ENCODE measurements at regions not wholly inside any gene's neighbourhood (a gene's known extent, or its start where the extent isn't known, plus 50 kb on each side); places are given as distances from the start of the nearest gene placed in this dataset.

- ChIA-PET POLR2A (no interaction called here), CTCF (no interaction called here)
- no peak overlapping the region for H3K4me3 ChIP-seq (ENCODE audit: low read depth, low read length)
- TF ChIP-seq CTCF (IDR thresholded peaks at IDR 0.05; ENCODE audit: insufficient read depth, low read length, missing control alignments) = no peak
- no peak for DNase-seq (ENCODE audit: low read depth, low spot score)
These were observed 455.4 kb downstream of the EBF1 start for GRCh38 chr5:158644301-158644700.

GRCh38 chr5:158643840-158644239 is 455.9 kb downstream of the EBF1 start:
- no peak overlapping the region for H3K4me3 ChIP-seq (ENCODE audit: low read depth, low read length)
- ChIA-PET POLR2A (no interaction called here), CTCF (no interaction called here)
- no peak for DNase-seq (ENCODE audit: low read depth, low spot score)
- no peak for TF ChIP-seq CTCF (IDR thresholded peaks at IDR 0.05; ENCODE audit: insufficient read depth, low read length, missing control alignments)

- DNase-seq (ENCODE audit: low read depth, low spot score) = no peak
- no peak overlapping the region for H3K4me3 ChIP-seq (ENCODE audit: low read depth, low read length)
- no peak for TF ChIP-seq CTCF (IDR thresholded peaks at IDR 0.05; ENCODE audit: insufficient read depth, low read length, missing control alignments)
- POLR2A ChIA-PET = no interaction called here
- CTCF ChIA-PET = no interaction called here
These were observed 456.8 kb downstream of the EBF1 start for GRCh38 chr5:158642879-158643278.

- TF ChIP-seq CTCF (IDR thresholded peaks at IDR 0.05; ENCODE audit: insufficient read depth, low read length, missing control alignments) = no peak
- CTCF ChIA-PET = no interaction called here
- POLR2A ChIA-PET = no interaction called here
These were observed 458.7 kb downstream of the EBF1 start for GRCh38 chr5:158641016-158641415.

DNA sequence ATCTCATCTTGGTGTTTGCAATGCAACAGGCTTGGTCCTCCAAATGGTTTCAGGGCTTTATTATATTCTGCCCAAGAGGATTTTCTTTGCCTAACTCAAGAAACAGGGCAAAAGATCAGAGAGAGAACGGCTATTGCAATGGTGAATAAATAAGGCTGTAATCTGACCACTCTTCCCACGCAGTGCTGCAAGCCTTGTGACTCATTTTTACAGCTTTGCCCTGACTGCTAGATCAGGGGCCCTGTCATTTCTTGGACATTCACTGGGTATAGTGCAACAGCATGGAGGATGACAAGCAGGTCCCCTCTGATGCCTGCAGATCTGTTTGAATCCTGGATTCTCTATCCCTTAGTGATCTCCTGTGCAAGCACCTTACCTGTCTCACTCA is 459.1 kb downstream of the EBF1 start:
- DNase-seq (ENCODE audit: low read depth, low spot score) = no peak
- ChIA-PET CTCF (no interaction called here), POLR2A (no interaction called here)
- H3K4me3 ChIP-seq (ENCODE audit: low read depth, low read length) = no peak overlapping the region
- no peak for TF ChIP-seq CTCF (IDR thresholded peaks at IDR 0.05; ENCODE audit: insufficient read depth, low read length, missing control alignments)

More at GRCh38 chr5:158641016-158641415, 458.7 kb downstream of the EBF1 start:
- H3K4me3 ChIP-seq (ENCODE audit: low read depth, low read length) = no peak overlapping the region
- DNase-seq (ENCODE audit: low read depth, low spot score) = no peak

DNA sequence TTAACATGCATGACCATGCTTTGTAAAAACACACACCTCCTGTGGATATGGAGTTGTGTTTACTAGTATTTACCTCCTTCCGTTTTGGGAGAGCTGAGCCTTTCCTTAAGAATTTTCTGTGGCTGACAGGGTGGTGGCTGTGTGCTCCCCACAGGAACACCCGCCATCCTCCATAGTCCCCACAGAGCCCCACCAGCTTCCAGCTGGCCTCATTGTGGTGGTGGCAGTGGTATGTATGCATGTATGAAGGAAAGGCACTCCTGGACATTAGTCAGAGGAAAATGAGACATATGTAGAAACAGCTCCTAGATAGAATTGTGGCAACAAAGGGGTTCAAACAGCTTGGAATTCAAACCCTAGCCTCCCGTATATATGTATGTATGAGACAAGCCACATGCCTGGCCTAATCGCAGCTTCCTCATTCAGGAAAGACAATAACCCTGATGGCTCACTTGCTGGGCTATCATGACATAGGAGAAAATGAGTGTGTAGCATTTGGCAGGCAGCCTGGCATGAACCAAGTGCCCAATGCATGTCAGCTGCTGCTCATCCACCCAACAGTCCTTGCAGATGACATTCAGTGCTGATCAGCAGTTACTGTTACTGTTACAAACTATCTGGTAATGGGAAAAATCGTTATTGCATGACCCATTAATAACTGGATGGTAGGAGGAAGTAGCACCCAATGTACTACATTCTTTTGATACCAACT is 459.7 kb downstream of the EBF1 start:
- POLR2A ChIA-PET = no interaction called here
- DNase-seq (ENCODE audit: low read depth, low spot score) = no peak
- no peak for TF ChIP-seq CTCF (IDR thresholded peaks at IDR 0.05; ENCODE audit: insufficient read depth, low read length, missing control alignments)
- no peak overlapping the region for H3K4me3 ChIP-seq (ENCODE audit: low read depth, low read length)
- CTCF ChIA-PET = no interaction called here
